Right atrium auricular region (tissue), 2 donors: ENCODE measurements at regions not wholly inside any gene's neighbourhood (a gene's known extent, or its start where the extent isn't known, plus 50 kb on each side); places are given as distances from the start of the nearest gene placed in this dataset.

Source experiments
- DNase-seq: peaks from one replicate; pipeline ENCODE4 v3.0.0-alpha.2; 2019; ENCODE audit warnings: low spot score
- H3K27ac ChIP-seq, 2 donors: fragments of 200-600 bp; sonication (generic); 1 replicate in 1 of 2; 2 replicates in 1 of 2; pipeline ENCODE4 v1.5.1; 2016 to 2019
- H3K27me3 ChIP-seq, 2 donors: fragments of 200-600 bp; sonication (generic); one replicate each; pipeline versions ENCODE4 v1.5.1 to v1.6.0; 2017 to 2019
- H3K36me3 ChIP-seq: fragments of 200-600 bp; sonication (generic); one replicate; pipeline ENCODE4 v1.5.1; 2016
- H3K4me1 ChIP-seq, 2 donors: fragments of 200-600 bp; sonication (generic); one replicate each; pipeline versions ENCODE4 v1.5.1 to v1.6.0; 2017 to 2019
- H3K4me3 ChIP-seq, 2 donors: fragments of 200-600 bp; sonication (generic); 1 replicate in 1 of 2; 2 replicates in 1 of 2; pipeline ENCODE4 v1.5.1; 2017 to 2019; ENCODE audit warnings: mild to moderate bottlenecking in 1 of 2, moderate library complexity in 1 of 2
- H3K9me3 ChIP-seq, 2 donors: fragments of 200-600 bp; sonication (generic); one replicate each; pipeline ENCODE4 v1.5.1; 2019
- TF ChIP-seq, protein P1 (sequence below), 2 donors: fragments of 200-600 bp; sonication (generic); IDR thresholded peaks; one replicate each; pipeline ENCODE4 v1.5.1; 2019; ENCODE audit warnings: antibody characterized with exemption in 2 of 2

DNA sequence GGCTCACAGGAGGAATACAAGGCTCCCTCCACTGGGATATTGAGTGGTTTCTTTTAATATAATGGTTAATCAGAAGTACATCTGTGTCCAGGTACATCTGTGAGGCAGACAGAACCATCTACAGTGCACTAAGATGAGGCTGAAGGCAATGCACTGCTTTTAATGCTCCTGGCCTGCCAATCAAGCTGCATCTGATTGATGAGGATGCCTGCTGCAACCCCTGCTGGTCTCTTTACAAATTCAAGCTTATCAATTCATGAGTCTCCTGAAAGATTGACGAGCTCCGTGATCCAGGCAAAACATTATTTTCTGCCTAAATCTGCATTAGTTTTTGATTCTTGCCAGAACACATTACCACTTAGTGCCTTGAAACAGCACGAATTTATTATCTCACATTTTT is 1139.1 kb downstream of the AACS start:
- TF ChIP-seq, protein P1, sequence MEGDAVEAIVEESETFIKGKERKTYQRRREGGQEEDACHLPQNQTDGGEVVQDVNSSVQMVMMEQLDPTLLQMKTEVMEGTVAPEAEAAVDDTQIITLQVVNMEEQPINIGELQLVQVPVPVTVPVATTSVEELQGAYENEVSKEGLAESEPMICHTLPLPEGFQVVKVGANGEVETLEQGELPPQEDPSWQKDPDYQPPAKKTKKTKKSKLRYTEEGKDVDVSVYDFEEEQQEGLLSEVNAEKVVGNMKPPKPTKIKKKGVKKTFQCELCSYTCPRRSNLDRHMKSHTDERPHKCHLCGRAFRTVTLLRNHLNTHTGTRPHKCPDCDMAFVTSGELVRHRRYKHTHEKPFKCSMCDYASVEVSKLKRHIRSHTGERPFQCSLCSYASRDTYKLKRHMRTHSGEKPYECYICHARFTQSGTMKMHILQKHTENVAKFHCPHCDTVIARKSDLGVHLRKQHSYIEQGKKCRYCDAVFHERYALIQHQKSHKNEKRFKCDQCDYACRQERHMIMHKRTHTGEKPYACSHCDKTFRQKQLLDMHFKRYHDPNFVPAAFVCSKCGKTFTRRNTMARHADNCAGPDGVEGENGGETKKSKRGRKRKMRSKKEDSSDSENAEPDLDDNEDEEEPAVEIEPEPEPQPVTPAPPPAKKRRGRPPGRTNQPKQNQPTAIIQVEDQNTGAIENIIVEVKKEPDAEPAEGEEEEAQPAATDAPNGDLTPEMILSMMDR (IDR thresholded peaks at IDR 0.05) = no peak
- Histone ChIP-seq H3K9me3 (no peaks in the 10 kb centered on the region), H3K4me1 (no peaks in the 10 kb centered on the region), H3K4me3 (no peak overlapping the region), H3K36me3 (no peaks in the 10 kb centered on the region), H3K27me3 (no peaks in the 10 kb centered on the region), H3K27ac (no peak overlapping the region)
- no peak for DNase-seq

DNA sequence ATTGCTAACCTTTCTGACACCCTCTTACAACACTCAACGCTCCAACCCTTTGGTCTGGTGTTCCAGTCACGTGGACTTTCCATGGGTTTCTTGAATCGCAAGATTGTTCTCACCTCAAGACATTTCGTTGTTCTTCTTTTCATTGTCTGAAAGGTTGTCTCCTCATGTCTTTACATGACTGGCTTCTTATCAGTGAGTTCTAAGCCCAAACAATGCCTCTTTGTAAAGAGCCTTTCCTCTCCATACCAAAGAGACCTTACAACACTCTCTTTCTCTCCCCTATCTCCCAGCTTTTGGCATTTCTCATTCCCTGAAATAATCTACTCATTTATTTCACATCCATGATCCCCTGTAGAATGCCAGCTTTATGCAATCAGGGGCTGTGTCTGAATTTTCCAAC is 1144.8 kb downstream of the AACS start:
- Histone ChIP-seq H3K27me3 (no peaks in the 10 kb centered on the region), H3K4me1 (no peaks in the 10 kb centered on the region), H3K9me3 (no peaks in the 10 kb centered on the region), H3K4me3 (no peak overlapping the region), H3K36me3 (no peaks in the 10 kb centered on the region), H3K27ac (no peak overlapping the region)
- TF ChIP-seq, protein P1 (IDR thresholded peaks at IDR 0.05) = no peak
- no peak for DNase-seq

DNA sequence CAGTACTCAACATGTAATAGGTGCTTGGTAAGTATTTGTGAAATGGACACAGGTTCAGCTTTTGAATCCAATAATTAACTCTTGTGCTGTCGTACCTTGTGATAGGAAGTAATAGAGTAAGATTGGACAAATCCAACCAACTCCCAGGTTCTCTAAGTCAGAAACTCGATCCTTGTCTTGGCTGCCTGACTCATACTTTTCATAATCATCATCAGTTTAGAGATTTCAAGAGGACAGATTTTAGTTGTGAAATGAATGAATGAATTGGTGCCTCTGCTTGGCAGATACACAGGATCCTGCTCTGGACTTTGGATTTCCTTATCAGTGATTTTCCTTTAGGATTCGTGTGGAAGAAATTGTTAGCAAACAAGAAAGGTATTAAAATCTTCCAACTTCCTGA is 1145.2 kb downstream of the AACS start:
- no peak for DNase-seq
- H3K36me3 ChIP-seq = no peaks in the 10 kb centered on the region
- H3K4me3 ChIP-seq = no peak overlapping the region
- no peaks in the 10 kb centered on the region for H3K4me1 ChIP-seq
- no peaks in the 10 kb centered on the region for H3K27me3 ChIP-seq
- TF ChIP-seq, protein P1 (IDR thresholded peaks at IDR 0.05) = no peak
- H3K27ac ChIP-seq = no peak overlapping the region
- no peaks in the 10 kb centered on the region for H3K9me3 ChIP-seq

DNA sequence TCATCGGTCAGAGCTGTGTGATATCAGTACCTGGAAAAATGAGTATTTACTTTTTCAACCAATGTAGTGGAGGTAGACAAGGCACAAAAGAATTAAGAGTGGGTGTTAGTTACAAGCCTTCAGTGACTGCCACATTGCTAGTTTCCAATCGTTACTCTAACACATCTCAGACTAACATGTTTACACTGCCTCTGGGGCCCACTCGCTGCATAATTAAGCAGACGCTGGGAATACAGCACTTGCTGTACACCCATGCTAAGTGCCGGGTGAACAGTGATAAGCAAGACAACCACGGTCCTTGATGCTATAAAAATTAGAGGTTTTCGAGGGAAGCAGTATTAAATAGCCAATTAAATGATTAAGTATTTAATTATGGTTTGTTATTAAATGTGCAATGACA is 1147.6 kb downstream of the AACS start:
- TF ChIP-seq, protein P1 (IDR thresholded peaks at IDR 0.05) = no peak
- H3K36me3 ChIP-seq = no peaks in the 10 kb centered on the region
- no peak for DNase-seq

DNA sequence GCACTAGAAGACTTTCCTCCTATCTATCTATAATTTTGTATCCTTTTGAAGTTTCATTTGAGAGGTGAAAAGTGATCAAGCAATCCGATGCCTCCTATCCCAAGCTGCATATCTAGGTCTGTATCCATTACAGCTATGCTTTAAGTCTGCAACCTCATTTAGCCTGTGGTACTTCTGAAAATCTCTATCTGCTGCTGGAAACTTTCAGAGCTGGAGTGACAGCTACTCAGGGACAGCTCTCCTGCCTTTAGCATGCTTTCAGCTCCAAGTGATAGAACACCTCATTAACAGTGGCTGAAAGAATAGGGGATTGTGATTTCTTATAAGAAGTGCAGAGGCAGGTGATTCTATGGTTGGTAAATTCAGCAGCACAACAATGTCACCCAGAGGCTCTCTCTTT is 1153.5 kb downstream of the AACS start:
- H3K27ac ChIP-seq = no peak overlapping the region
- DNase-seq = no peak
- H3K27me3 ChIP-seq = no peaks in the 10 kb centered on the region
- TF ChIP-seq, protein P1 (IDR thresholded peaks at IDR 0.05) = no peak
- no peak overlapping the region for H3K4me3 ChIP-seq
- H3K36me3 ChIP-seq = no peaks in the 10 kb centered on the region
- no peaks in the 10 kb centered on the region for H3K9me3 ChIP-seq
- no peaks in the 10 kb centered on the region for H3K4me1 ChIP-seq

More for the DNA sequence above, 1147.6 kb downstream of the AACS start:
- Histone ChIP-seq H3K27ac (no peak overlapping the region), H3K9me3 (no peaks in the 10 kb centered on the region), H3K4me1 (no peaks in the 10 kb centered on the region), H3K27me3 (no peaks in the 10 kb centered on the region), H3K4me3 (no peak overlapping the region)

DNA sequence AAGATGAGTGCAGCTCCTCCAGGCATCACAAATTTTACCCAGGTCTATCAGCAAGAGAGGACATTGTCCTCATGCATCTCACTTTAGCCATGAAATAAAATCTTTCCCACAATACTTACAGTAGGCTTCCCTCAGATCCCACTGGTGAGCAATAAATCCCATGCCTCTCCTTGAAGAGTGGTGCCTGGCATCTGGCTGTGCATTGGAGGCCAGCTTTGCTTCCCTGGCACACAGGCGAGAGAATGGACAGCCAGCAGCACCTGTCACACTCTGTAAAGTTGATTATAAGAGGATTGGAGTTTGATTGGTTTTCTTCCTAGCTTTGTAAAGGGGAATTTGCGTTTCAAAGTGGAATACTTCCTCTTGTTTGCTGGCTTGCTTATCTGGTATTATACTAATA is 1153.9 kb downstream of the AACS start:
- no peaks in the 10 kb centered on the region for H3K9me3 ChIP-seq
- H3K4me1 ChIP-seq = no peaks in the 10 kb centered on the region
- no peaks in the 10 kb centered on the region for H3K27me3 ChIP-seq
- TF ChIP-seq, protein P1 (IDR thresholded peaks at IDR 0.05) = no peak
- H3K36me3 ChIP-seq = no peaks in the 10 kb centered on the region
- H3K4me3 ChIP-seq = no peak overlapping the region
- no peak for DNase-seq
- H3K27ac ChIP-seq = no peak overlapping the region
